ENCODE measurements at regions not wholly inside any gene's neighbourhood (a gene's known extent, or its start where the extent isn't known, plus 50 kb on each side); places are given as distances from the start of the nearest gene placed in this dataset.

DNA sequence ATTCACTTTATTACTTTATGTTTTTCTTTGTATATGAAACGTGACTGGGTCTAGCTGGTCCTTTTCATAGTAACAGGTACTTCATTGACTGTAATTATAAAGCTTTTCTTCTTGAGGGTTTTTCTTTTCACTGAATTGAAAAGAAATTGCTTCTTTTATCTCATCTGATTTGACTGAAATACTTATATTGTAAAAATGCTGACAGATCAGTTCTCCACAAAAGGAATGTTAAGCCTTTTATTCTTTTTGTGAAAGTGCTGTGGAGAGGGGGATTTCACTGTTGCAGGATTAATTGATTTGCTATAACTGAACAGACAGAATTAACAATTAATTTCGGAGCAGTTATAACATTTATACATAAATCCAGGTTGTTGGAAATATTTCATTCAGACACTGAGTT lies 2043.6 kb upstream of the C9orf72 start:
- TF ChIP-seq, protein P1, sequence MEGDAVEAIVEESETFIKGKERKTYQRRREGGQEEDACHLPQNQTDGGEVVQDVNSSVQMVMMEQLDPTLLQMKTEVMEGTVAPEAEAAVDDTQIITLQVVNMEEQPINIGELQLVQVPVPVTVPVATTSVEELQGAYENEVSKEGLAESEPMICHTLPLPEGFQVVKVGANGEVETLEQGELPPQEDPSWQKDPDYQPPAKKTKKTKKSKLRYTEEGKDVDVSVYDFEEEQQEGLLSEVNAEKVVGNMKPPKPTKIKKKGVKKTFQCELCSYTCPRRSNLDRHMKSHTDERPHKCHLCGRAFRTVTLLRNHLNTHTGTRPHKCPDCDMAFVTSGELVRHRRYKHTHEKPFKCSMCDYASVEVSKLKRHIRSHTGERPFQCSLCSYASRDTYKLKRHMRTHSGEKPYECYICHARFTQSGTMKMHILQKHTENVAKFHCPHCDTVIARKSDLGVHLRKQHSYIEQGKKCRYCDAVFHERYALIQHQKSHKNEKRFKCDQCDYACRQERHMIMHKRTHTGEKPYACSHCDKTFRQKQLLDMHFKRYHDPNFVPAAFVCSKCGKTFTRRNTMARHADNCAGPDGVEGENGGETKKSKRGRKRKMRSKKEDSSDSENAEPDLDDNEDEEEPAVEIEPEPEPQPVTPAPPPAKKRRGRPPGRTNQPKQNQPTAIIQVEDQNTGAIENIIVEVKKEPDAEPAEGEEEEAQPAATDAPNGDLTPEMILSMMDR (conservative IDR thresholded peaks at IDR 0.05; ENCODE audit: low read length), result no peak
- TF ChIP-seq EZH2phosphoT487 (IDR thresholded peaks at IDR 0.05; ENCODE audit: borderline replicate concordance), result no peak

Measured in Loucy (cell line).